CD8-positive, alpha-beta memory T cell (primary cell): ENCODE measurements at regions not wholly inside any gene's neighbourhood (a gene's known extent, or its start where the extent isn't known, plus 50 kb on each side); places are given as distances from the start of the nearest gene placed in this dataset.

Experiments used
- CTCF ChIA-PET: fragments of 350-600 bp; sonication (Branson Sonifier 250); formaldehyde crosslinking; loops from one replicate; lab custom pipeline; 2021; ENCODE audit warnings: antibody characterized with exemption; lab: Charles Lee
- POLR2A ChIA-PET: fragments of 350-600 bp; sonication (Branson Sonifier 250); formaldehyde crosslinking; loops from one replicate; lab custom pipeline; 2021; ENCODE audit warnings: antibody characterized with exemption; lab: Charles Lee
- DNase-seq, 5 donors: peaks; one replicate each; pipeline versions ENCODE4 v3.0.0 to v3.0.0-alpha.2; 2020 to 2022; ENCODE audit warnings: mixed read lengths in 1 of 5
- H3K27ac ChIP-seq: one replicate; pipeline ENCODE4 v1.7.0; 2013; ENCODE audit warnings: low read depth, mild to moderate bottlenecking, low read length, moderate library complexity
- H3K27me3 ChIP-seq: 2 replicates; pipeline ENCODE4 v1.7.0; 2013; ENCODE audit warnings: low read length, mild to moderate bottlenecking; ENCODE audit not compliant: insufficient read depth, poor library complexity, severe bottlenecking
- H3K36me3 ChIP-seq: 2 replicates; pipeline ENCODE4 v1.7.0; 2013; ENCODE audit warnings: mild to moderate bottlenecking, low read length, moderate library complexity; ENCODE audit not compliant: insufficient read depth
- H3K4me1 ChIP-seq: 2 replicates; pipeline ENCODE4 v1.7.0; 2013; ENCODE audit warnings: mild to moderate bottlenecking, low read length, moderate library complexity; ENCODE audit not compliant: insufficient read depth
- H3K4me3 ChIP-seq: 2 replicates; pipeline ENCODE4 v1.7.0; 2013; ENCODE audit warnings: mild to moderate bottlenecking, low read length
- H3K9me3 ChIP-seq: 2 replicates; pipeline ENCODE4 v1.7.0; 2013; ENCODE audit warnings: mild to moderate bottlenecking, low read length
- H3K27ac Mint-ChIP-seq, 8 donors: one replicate each; pipeline ENCODE4 v1.8.0; 2020 to 2021; ENCODE audit warnings: mixed read lengths in 8 of 8, mild to moderate bottlenecking in 6 of 8, inconsistent platforms in 3 of 8, moderate library complexity in 3 of 8
- H3K27me3 Mint-ChIP-seq, 2 donors: one replicate each; pipeline ENCODE4 v1.8.0; 2020 to 2021; ENCODE audit warnings: mixed read lengths in 2 of 2, mild to moderate bottlenecking in 1 of 2, moderate library complexity in 1 of 2
- H3K36me3 Mint-ChIP-seq, 3 donors: one replicate each; pipeline ENCODE4 v1.8.0; 2020 to 2021; ENCODE audit warnings: mixed read lengths in 3 of 3, inconsistent platforms in 1 of 3, mild to moderate bottlenecking in 1 of 3
- H3K4me1 Mint-ChIP-seq, 3 donors: one replicate each; pipeline ENCODE4 v1.8.0; 2020 to 2021; ENCODE audit warnings: mixed read lengths in 3 of 3, inconsistent platforms in 1 of 3, mild to moderate bottlenecking in 1 of 3
- H3K4me3 Mint-ChIP-seq, 7 donors: one replicate each; pipeline ENCODE4 v1.8.0; 2020 to 2021; ENCODE audit warnings: mixed read lengths in 7 of 7, mild to moderate bottlenecking in 6 of 7, moderate library complexity in 4 of 7, inconsistent platforms in 2 of 7
- H3K9me3 Mint-ChIP-seq, 5 donors: one replicate each; pipeline ENCODE4 v1.8.0; 2020 to 2022; ENCODE audit warnings: mixed read lengths in 5 of 5, mild to moderate bottlenecking in 3 of 5, moderate library complexity in 2 of 5, inconsistent platforms in 1 of 5

- POLR2A ChIA-PET, result no interaction called here
- no peak overlapping the region for H3K4me3 ChIP-seq
- no peak overlapping the region for H3K4me3 Mint-ChIP-seq
These were observed 280.1 kb upstream of the TMPO start for GRCh38 chr12:98235301-98235700.

GRCh38 chr12:98238515-98239130 lies 276.8 kb upstream of the TMPO start:
- H3K4me1 Mint-ChIP-seq, result no peaks in the 10 kb centered on the region
- DNase-seq, result no peak
- no peaks in the 10 kb centered on the region for H3K9me3 ChIP-seq
- no peaks in the 10 kb centered on the region for H3K36me3 Mint-ChIP-seq
- no peak overlapping the region for H3K4me3 ChIP-seq
- POLR2A ChIA-PET, result no interaction called here
- no peak overlapping the region for H3K27ac ChIP-seq
- peaks cover 3% of the 10 kb centered on the region for H3K27me3 ChIP-seq
- H3K27ac Mint-ChIP-seq, result no peak overlapping the region
- H3K36me3 ChIP-seq, result no peaks in the 10 kb centered on the region
- no peak overlapping the region for H3K4me3 Mint-ChIP-seq
- H3K27me3 Mint-ChIP-seq, result peaks cover 0 to 5% of the 10 kb centered on the region in 2 donors
- H3K4me1 ChIP-seq, result no peaks in the 10 kb centered on the region
- CTCF ChIA-PET, result no interaction called here
- peaks cover 4 to 6% (median 5%) of the 10 kb centered on the region in 5 donors for H3K9me3 Mint-ChIP-seq

More at GRCh38 chr12:98235301-98235700, 280.1 kb upstream of the TMPO start:
- H3K9me3 Mint-ChIP-seq, result peaks cover 3 to 8% (median 5%) of the 10 kb centered on the region in 5 donors
- DNase-seq, result no peak
- peaks cover 0 to 5% of the 10 kb centered on the region in 2 donors for H3K27me3 Mint-ChIP-seq
- Histone ChIP-seq H3K9me3 (no peaks in the 10 kb centered on the region), H3K4me1 (no peaks in the 10 kb centered on the region), H3K27ac (no peak overlapping the region), H3K27me3 (peaks cover 3% of the 10 kb centered on the region), H3K36me3 (no peaks in the 10 kb centered on the region)
- H3K36me3 Mint-ChIP-seq, result no peaks in the 10 kb centered on the region
- no peaks in the 10 kb centered on the region for H3K4me1 Mint-ChIP-seq
- CTCF ChIA-PET, result no interaction called here
- H3K27ac Mint-ChIP-seq, result no peak overlapping the region

GRCh38 chr12:98243190-98243589 lies 272.2 kb upstream of the TMPO start:
- POLR2A ChIA-PET, result no interaction called here

GRCh38 chr12:98244136-98244535 lies 271.3 kb upstream of the TMPO start:
- Histone ChIP-seq H3K36me3 (no peaks in the 10 kb centered on the region), H3K27me3 (no peaks in the 10 kb centered on the region), H3K9me3 (no peaks in the 10 kb centered on the region), H3K4me3 (no peak overlapping the region), H3K4me1 (no peaks in the 10 kb centered on the region), H3K27ac (no peak overlapping the region)
- peaks cover 0 to 2% of the 10 kb centered on the region in 2 donors for H3K27me3 Mint-ChIP-seq
- ChIA-PET CTCF (interaction anchor here (1.0 kb wide), 1 partner anchor 13 kb away, joined by 3 read pairs; no protein-coding TSS in a partner anchor), POLR2A (no interaction called here)
- H3K36me3 Mint-ChIP-seq, result no peaks in the 10 kb centered on the region
- DNase-seq, result no peak
- H3K27ac Mint-ChIP-seq, result no peak overlapping the region
- no peaks in the 10 kb centered on the region for H3K4me1 Mint-ChIP-seq
- no peak overlapping the region for H3K4me3 Mint-ChIP-seq
- H3K9me3 Mint-ChIP-seq, result peaks cover 0 to 2% (median 0%) of the 10 kb centered on the region in 5 donors

More at GRCh38 chr12:98243190-98243589, 272.2 kb upstream of the TMPO start:
- H3K27me3 ChIP-seq, result no peaks in the 10 kb centered on the region
- CTCF ChIA-PET, result no interaction called here
- H3K4me1 ChIP-seq, result no peaks in the 10 kb centered on the region
- H3K4me1 Mint-ChIP-seq, result no peaks in the 10 kb centered on the region
- no peak overlapping the region for H3K27ac ChIP-seq
- DNase-seq, result no peak
- H3K9me3 Mint-ChIP-seq, result peaks cover 0 to 2% (median 0%) of the 10 kb centered on the region in 5 donors
- H3K27ac Mint-ChIP-seq, result no peak overlapping the region
- H3K4me3 Mint-ChIP-seq, result no peak overlapping the region
- no peaks in the 10 kb centered on the region for H3K36me3 ChIP-seq
- H3K4me3 ChIP-seq, result no peak overlapping the region
- H3K27me3 Mint-ChIP-seq, result peaks cover 0 to 2% of the 10 kb centered on the region in 2 donors
- H3K9me3 ChIP-seq, result no peaks in the 10 kb centered on the region
- H3K36me3 Mint-ChIP-seq, result no peaks in the 10 kb centered on the region

GRCh38 chr12:98253207-98254037 lies 262.0 kb upstream of the TMPO start:
- no peak overlapping the region for H3K4me3 Mint-ChIP-seq
- Histone ChIP-seq H3K27me3 (no peaks in the 10 kb centered on the region), H3K36me3 (no peaks in the 10 kb centered on the region), H3K9me3 (no peaks in the 10 kb centered on the region), H3K27ac (no peak overlapping the region), H3K4me1 (no peaks in the 10 kb centered on the region), H3K4me3 (no peak overlapping the region)
- H3K9me3 Mint-ChIP-seq, result no peaks in the 10 kb centered on the region
- H3K27ac Mint-ChIP-seq, result peak overlapping the region in 1 of 8 donors; percentile 12
- no peaks in the 10 kb centered on the region for H3K36me3 Mint-ChIP-seq
- ChIA-PET POLR2A (no interaction called here), CTCF (no interaction called here)
- no peak for DNase-seq
- H3K27me3 Mint-ChIP-seq, result peaks cover 0 to 2% of the 10 kb centered on the region in 2 donors
- no peaks in the 10 kb centered on the region for H3K4me1 Mint-ChIP-seq

- Histone ChIP-seq H3K27ac (no peak overlapping the region), H3K9me3 (no peaks in the 10 kb centered on the region), H3K36me3 (no peaks in the 10 kb centered on the region), H3K4me1 (no peaks in the 10 kb centered on the region), H3K27me3 (no peaks in the 10 kb centered on the region), H3K4me3 (no peak overlapping the region)
- H3K4me1 Mint-ChIP-seq, result no peaks in the 10 kb centered on the region
- no peak overlapping the region for H3K27ac Mint-ChIP-seq
- no peak overlapping the region for H3K4me3 Mint-ChIP-seq
- CTCF ChIA-PET, result no interaction called here
- H3K27me3 Mint-ChIP-seq, result peaks cover 0 to 2% of the 10 kb centered on the region in 2 donors
- DNase-seq, result no peak
- no peaks in the 10 kb centered on the region for H3K9me3 Mint-ChIP-seq
- H3K36me3 Mint-ChIP-seq, result no peaks in the 10 kb centered on the region
- POLR2A ChIA-PET, result no interaction called here
These were observed 258.6 kb upstream of the TMPO start for GRCh38 chr12:98256830-98257229.

GRCh38 chr12:98259693-98260092 lies 255.7 kb upstream of the TMPO start:
- Mint-ChIP-seq H3K4me1 (no peaks in the 10 kb centered on the region), H3K4me3 (no peak overlapping the region), H3K27me3 (peaks cover 0 to 4% of the 10 kb centered on the region in 2 donors), H3K9me3 (no peaks in the 10 kb centered on the region), H3K27ac (no peak overlapping the region), H3K36me3 (no peaks in the 10 kb centered on the region)
- no peak for DNase-seq
- H3K4me3 ChIP-seq, result no peak overlapping the region
- no peak overlapping the region for H3K27ac ChIP-seq
- POLR2A ChIA-PET, result no interaction called here
- H3K4me1 ChIP-seq, result no peaks in the 10 kb centered on the region
- CTCF ChIA-PET, result no interaction called here
- no peaks in the 10 kb centered on the region for H3K36me3 ChIP-seq
- no peaks in the 10 kb centered on the region for H3K9me3 ChIP-seq
- H3K27me3 ChIP-seq, result no peaks in the 10 kb centered on the region

GRCh38 chr12:98260276-98260675 lies 255.1 kb upstream of the TMPO start:
- Mint-ChIP-seq H3K4me3 (no peak overlapping the region), H3K27me3 (peaks cover 0 to 4% of the 10 kb centered on the region in 2 donors), H3K36me3 (no peaks in the 10 kb centered on the region), H3K9me3 (no peaks in the 10 kb centered on the region), H3K27ac (no peak overlapping the region), H3K4me1 (no peaks in the 10 kb centered on the region)
- no peaks in the 10 kb centered on the region for H3K27me3 ChIP-seq
- H3K9me3 ChIP-seq, result no peaks in the 10 kb centered on the region
- no peaks in the 10 kb centered on the region for H3K36me3 ChIP-seq
- no peaks in the 10 kb centered on the region for H3K4me1 ChIP-seq
- DNase-seq, result no peak
- ChIA-PET CTCF (no interaction called here), POLR2A (no interaction called here)
- no peak overlapping the region for H3K4me3 ChIP-seq
- H3K27ac ChIP-seq, result no peak overlapping the region
